Keratinocyte (primary cell): ENCODE measurements at regions not wholly inside any gene's neighbourhood (a gene's known extent, or its start where the extent isn't known, plus 50 kb on each side); places are given as distances from the start of the nearest gene placed in this dataset.

ENCODE experiments used
- DNase-seq: peaks from one replicate; pipeline ENCODE4 v3.0.0-alpha.2; 2011; ENCODE audit warnings: low read depth, missing footprints, low spot score
- FAIRE-seq: peaks from 2 replicates; lab custom pipeline; 2011; peaks lifted over from hg19 to GRCh38; lab: Jason Lieb, UNC
- H2AFZ ChIP-seq: 2 replicates; pipeline ENCODE4 v1.6.0; 2012; ENCODE audit warnings: low read length, control low read depth, inconsistent platforms; ENCODE audit not compliant: control insufficient read depth
- H3K27ac ChIP-seq: 2 replicates; pipeline ENCODE4 v1.5.1; 2011; ENCODE audit warnings: low read length; ENCODE audit not compliant: control insufficient read depth, insufficient read depth
- H3K27me3 ChIP-seq: 3 replicates; pipeline ENCODE4 v1.6.0; 2011; ENCODE audit warnings: low read length; ENCODE audit not compliant: control insufficient read depth, insufficient read depth; ENCODE audit errors: extremely low read depth
- H3K36me3 ChIP-seq, 2 experiments: 2 replicates in 1 of 2; 3 replicates in 1 of 2; pipeline ENCODE4 v1.5.1; 2011; ENCODE audit warnings: low read length in 2 of 2, mild to moderate bottlenecking in 1 of 2; ENCODE audit not compliant: control insufficient read depth in 2 of 2, insufficient read depth in 2 of 2; ENCODE audit errors: extremely low read depth in 1 of 2
- H3K4me1 ChIP-seq: 3 replicates; pipeline ENCODE4 v1.5.1; 2011; ENCODE audit warnings: low read length; ENCODE audit not compliant: control insufficient read depth, insufficient read depth; ENCODE audit errors: extremely low read depth
- H3K4me2 ChIP-seq: 3 replicates; pipeline ENCODE4 v1.6.0; 2011; ENCODE audit warnings: low read depth, low read length; ENCODE audit not compliant: control insufficient read depth, insufficient read depth; ENCODE audit errors: extremely low read depth
- H3K4me3 ChIP-seq, 3 experiments: fragments of 200-600 bp in 1 of 3; sonication (generic) in 1 of 3; 2 replicates in 2 of 3; 3 replicates in 1 of 3; pipeline ENCODE4 v1.5.1; 2011 to 2016; ENCODE audit warnings: low read length in 3 of 3, mild to moderate bottlenecking in 3 of 3, control low read depth in 2 of 3, inconsistent platforms in 1 of 3, low read depth in 1 of 3, mixed read lengths in 1 of 3, mixed run types in 1 of 3, moderate library complexity in 1 of 3; ENCODE audit not compliant: control insufficient read depth in 2 of 3, insufficient read depth in 2 of 3; ENCODE audit errors: extremely low read depth in 1 of 3
- H3K79me2 ChIP-seq: 2 replicates; pipeline ENCODE4 v1.6.0; 2012; ENCODE audit warnings: low read length; ENCODE audit not compliant: control insufficient read depth, insufficient read depth
- H3K9ac ChIP-seq: 3 replicates; pipeline ENCODE4 v1.6.0; 2011; ENCODE audit warnings: low read length; ENCODE audit not compliant: control insufficient read depth, insufficient read depth; ENCODE audit errors: extremely low read depth
- H3K9me1 ChIP-seq: 3 replicates; pipeline ENCODE4 v1.6.0; 2011; ENCODE audit warnings: low read length; ENCODE audit not compliant: control insufficient read depth, insufficient read depth; ENCODE audit errors: extremely low read depth
- H3K9me3 ChIP-seq: 2 replicates; pipeline ENCODE4 v1.5.1; 2012; ENCODE audit warnings: low read depth, low read length; ENCODE audit not compliant: control insufficient read depth
- H4K20me1 ChIP-seq: 3 replicates; pipeline ENCODE4 v1.6.0; 2011; ENCODE audit warnings: low read length; ENCODE audit not compliant: control insufficient read depth, insufficient read depth; ENCODE audit errors: extremely low read depth
- EZH2 ChIP-seq: IDR thresholded peaks from one replicate; pipeline ENCODE4 v1.6.1; 2012; ENCODE audit warnings: inconsistent platforms, mild to moderate bottlenecking, low read length, moderate library complexity
- dilution Hi-C: fragments of 300-500 bp; cut with MboI; formaldehyde crosslinking; loops from one replicate; pipeline ENCODE4 v1.7.0; 2020; ENCODE audit warnings: low sequenced_read_pairs; ENCODE audit not compliant: extremely low pct_ligation_motif_present
- TF ChIP-seq, protein P1 (sequence below), 3 experiments: IDR thresholded peaks in 1 of 3; conservative IDR thresholded peaks in 1 of 3; optimal IDR thresholded peaks in 1 of 3; 2 replicates in 2 of 3; 3 replicates in 1 of 3; pipeline versions ENCODE3 to v1.5.1; 2011; ENCODE audit warnings: low read length in 3 of 3, mild to moderate bottlenecking in 3 of 3, moderate library complexity in 2 of 3, control low read depth in 1 of 3, inconsistent platforms in 1 of 3; ENCODE audit not compliant: insufficient read depth in 2 of 3; ENCODE audit errors: extremely low read depth in 1 of 3

DNA sequence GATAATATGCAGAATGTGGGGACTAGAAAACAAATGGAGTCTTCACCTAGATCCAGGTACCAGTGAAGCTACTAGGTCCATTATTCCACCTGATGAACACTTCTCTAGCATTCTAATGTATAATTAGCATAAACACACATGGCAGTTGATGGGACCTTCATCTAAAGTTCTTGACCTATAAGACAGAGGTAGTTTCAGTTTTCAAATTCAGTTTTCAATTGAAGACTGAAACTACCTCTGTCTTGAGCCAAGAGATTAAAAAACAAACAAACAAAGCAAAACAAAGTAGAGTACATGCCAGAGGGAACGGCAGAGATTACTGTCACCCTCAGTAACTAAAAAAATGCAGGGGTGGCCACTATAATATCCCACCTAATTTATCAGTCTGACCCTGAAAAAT is 199.9 kb upstream of the NEIL3 start:
- H3K36me3 ChIP-seq: no peaks in the 10 kb centered on the region
- H3K27ac ChIP-seq: no peak overlapping the region
- no peaks in the 10 kb centered on the region for H3K27me3 ChIP-seq
- dilution Hi-C loops: no loop called here
- no peaks in the 10 kb centered on the region for H4K20me1 ChIP-seq
- H3K79me2 ChIP-seq: no peaks in the 10 kb centered on the region
- no peaks in the 10 kb centered on the region for H3K4me1 ChIP-seq
- DNase-seq (no peak), FAIRE-seq (no peak)
- no peaks in the 10 kb centered on the region for H3K9me3 ChIP-seq
- H3K4me3 ChIP-seq: no peak overlapping the region
- H3K9me1 ChIP-seq: no peaks in the 10 kb centered on the region
- no peak overlapping the region for H3K4me2 ChIP-seq
- H3K9ac ChIP-seq: no peak overlapping the region
- H2AFZ ChIP-seq: no peak overlapping the region
- TF ChIP-seq, protein P1, sequence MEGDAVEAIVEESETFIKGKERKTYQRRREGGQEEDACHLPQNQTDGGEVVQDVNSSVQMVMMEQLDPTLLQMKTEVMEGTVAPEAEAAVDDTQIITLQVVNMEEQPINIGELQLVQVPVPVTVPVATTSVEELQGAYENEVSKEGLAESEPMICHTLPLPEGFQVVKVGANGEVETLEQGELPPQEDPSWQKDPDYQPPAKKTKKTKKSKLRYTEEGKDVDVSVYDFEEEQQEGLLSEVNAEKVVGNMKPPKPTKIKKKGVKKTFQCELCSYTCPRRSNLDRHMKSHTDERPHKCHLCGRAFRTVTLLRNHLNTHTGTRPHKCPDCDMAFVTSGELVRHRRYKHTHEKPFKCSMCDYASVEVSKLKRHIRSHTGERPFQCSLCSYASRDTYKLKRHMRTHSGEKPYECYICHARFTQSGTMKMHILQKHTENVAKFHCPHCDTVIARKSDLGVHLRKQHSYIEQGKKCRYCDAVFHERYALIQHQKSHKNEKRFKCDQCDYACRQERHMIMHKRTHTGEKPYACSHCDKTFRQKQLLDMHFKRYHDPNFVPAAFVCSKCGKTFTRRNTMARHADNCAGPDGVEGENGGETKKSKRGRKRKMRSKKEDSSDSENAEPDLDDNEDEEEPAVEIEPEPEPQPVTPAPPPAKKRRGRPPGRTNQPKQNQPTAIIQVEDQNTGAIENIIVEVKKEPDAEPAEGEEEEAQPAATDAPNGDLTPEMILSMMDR (optimal IDR thresholded peaks at IDR 0.05 in 1 of 3, IDR thresholded peaks at IDR 0.05 in 1 of 3, conservative IDR thresholded peaks at IDR 0.05 in 1 of 3; ENCODE audit: extremely low read depth in 1 of 3, insufficient read depth in 2 of 3, low read length in 3 of 3): no peak
- TF ChIP-seq EZH2: no peak

DNA sequence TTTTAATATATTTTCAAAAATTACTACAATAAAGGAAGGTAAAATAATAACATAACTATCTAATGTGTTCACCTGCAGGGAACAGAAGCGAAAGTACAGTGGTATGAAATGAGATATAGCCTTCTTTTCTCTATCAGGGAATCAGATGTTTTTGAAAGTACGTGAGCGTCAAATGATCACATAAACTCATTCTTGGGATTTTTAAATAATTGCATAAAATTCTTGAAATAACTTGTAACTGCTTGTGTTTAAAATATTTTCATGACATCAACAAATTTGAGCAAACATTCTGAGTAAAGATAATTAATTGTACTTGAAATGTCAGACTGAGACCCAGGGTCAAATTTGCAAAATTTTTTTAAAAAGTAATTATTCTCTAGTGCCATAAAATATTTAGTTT is 193.5 kb upstream of the NEIL3 start:
- Histone ChIP-seq H3K4me3 (no peak overlapping the region), H3K9me3 (no peaks in the 10 kb centered on the region), H2AFZ (peak overlapping the region; percentile 10), H3K36me3 (no peaks in the 10 kb centered on the region), H3K9me1 (no peaks in the 10 kb centered on the region), H3K4me1 (no peaks in the 10 kb centered on the region), H3K4me2 (no peak overlapping the region), H3K9ac (no peak overlapping the region), H3K27me3 (no peaks in the 10 kb centered on the region), H3K79me2 (no peaks in the 10 kb centered on the region), H4K20me1 (no peaks in the 10 kb centered on the region), H3K27ac (no peak overlapping the region)
- TF ChIP-seq EZH2: no peak
- TF ChIP-seq, protein P1 (optimal IDR thresholded peaks at IDR 0.05 in 1 of 3, IDR thresholded peaks at IDR 0.05 in 1 of 3, conservative IDR thresholded peaks at IDR 0.05 in 1 of 3; ENCODE audit: extremely low read depth in 1 of 3, insufficient read depth in 2 of 3, low read length in 3 of 3): no peak
- dilution Hi-C loops: no loop called here
- DNase-seq: no peak
- no peak for FAIRE-seq
